HepG2 (cell line): ENCODE measurements at regions not wholly inside any gene's neighbourhood (a gene's known extent, or its start where the extent isn't known, plus 50 kb on each side); places are given as distances from the start of the nearest gene placed in this dataset.

Experiments used
- ATAC-seq: fragments of 200-7000 bp; cut with Tn5 transposase; 3 replicates; pipeline ENCODE4 v1.9.1; 2020; ENCODE audit warnings: mild to moderate bottlenecking, moderate library complexity
- BruUV-seq: library from RNA; stranded (reverse); fragments of 400-500 nt; replicated peaks from 2 replicates; lab custom pipeline; 2021; lab: Mats Ljungman, UMichigan
- CTCF ChIA-PET: fragments of 300-600 bp; formaldehyde crosslinking; extraction: SDS; loops from one replicate; lab custom pipeline; 2021; ENCODE audit warnings: low total read pairs, inconsistent platforms, low intra/inter-chr PET ratio; lab: Yijun Ruan, JAX
- POLR2A ChIA-PET: fragments of 350-600 bp; sonication (Branson Sonifier 250); formaldehyde crosslinking; loops from one replicate; lab custom pipeline; 2020; ENCODE audit warnings: antibody characterized with exemption, inconsistent platforms; lab: Yijun Ruan, JAX
- DNase-seq: peaks from one replicate; pipeline ENCODE4 v3.0.0-alpha.2; 2015; ENCODE audit warnings: low spot score
- FAIRE-seq: peaks from 3 replicates; lab custom pipeline; 2011; peaks lifted over from hg19 to GRCh38; lab: Jason Lieb, UNC
- H2AFZ ChIP-seq: one replicate; pipeline ENCODE4 v1.6.1; 2011; ENCODE audit warnings: low read length, inconsistent platforms
- H3K27ac ChIP-seq: fragments of 300-600 bp; 3 replicates; pipeline ENCODE4 v1.8.0; 2011; ENCODE audit warnings: mixed run types, mild to moderate bottlenecking, mixed read lengths, low read length, inconsistent platforms; ENCODE audit not compliant: insufficient read depth; ENCODE audit errors: extremely low read length
- H3K27me3 ChIP-seq, 2 experiments: fragments of 200-600 bp in 1 of 2; 2 replicates in 1 of 2; 3 replicates in 1 of 2; pipeline versions ENCODE4 v1.6.0 to v1.8.0; 2011; ENCODE audit warnings: low read length in 2 of 2, mild to moderate bottlenecking in 2 of 2, moderate library complexity in 2 of 2, inconsistent platforms in 1 of 2; ENCODE audit not compliant: insufficient read depth in 2 of 2, control insufficient read depth in 1 of 2
- H3K36me3 ChIP-seq, 2 experiments: fragments of 200-600 bp in 1 of 2; replicated peaks in 1 of 2; 2 replicates in 1 of 2; 3 replicates in 1 of 2; pipeline versions ENCODE4 v1.5.1 to v1.8.0; 2011; ENCODE audit warnings: low read length in 2 of 2, inconsistent platforms in 1 of 2; ENCODE audit not compliant: insufficient read depth in 2 of 2, control insufficient read depth in 1 of 2
- H3K4me1 ChIP-seq: 2 replicates; pipeline ENCODE4 v1.5.1; 2012; ENCODE audit warnings: low read length, inconsistent platforms; ENCODE audit not compliant: insufficient read depth
- H3K4me2 ChIP-seq: 2 replicates; pipeline ENCODE4 v1.6.0; 2011; ENCODE audit warnings: low read depth, low read length, inconsistent platforms
- H3K4me3 ChIP-seq, 3 experiments: fragments of 200-600 bp in 1 of 3; sonication (generic), shearing (Covaris generic) in 1 of 3; replicated peaks in 1 of 3; 2 replicates each; pipeline ENCODE4 v1.5.1; 2011 to 2016; ENCODE audit warnings: low read length in 3 of 3, inconsistent platforms in 2 of 3, low read depth in 2 of 3, mild to moderate bottlenecking in 2 of 3, control low read depth in 1 of 3, mixed read lengths in 1 of 3; ENCODE audit not compliant: insufficient read depth in 1 of 3
- H3K79me2 ChIP-seq: one replicate; pipeline ENCODE4 v1.6.1; 2011; ENCODE audit warnings: low read length, inconsistent platforms; ENCODE audit not compliant: insufficient read depth
- H3K9ac ChIP-seq: 2 replicates; pipeline ENCODE4 v1.6.0; 2011; ENCODE audit warnings: mild to moderate bottlenecking, low read depth, low read length, inconsistent platforms; ENCODE audit not compliant: insufficient read depth
- H3K9me3 ChIP-seq: 2 replicates; pipeline ENCODE4 v1.5.1; 2012; ENCODE audit warnings: mild to moderate bottlenecking, low read length
- H4K20me1 ChIP-seq: 2 replicates; pipeline ENCODE4 v1.6.0; 2011; ENCODE audit warnings: inconsistent platforms, mild to moderate bottlenecking, low read length, moderate library complexity; ENCODE audit not compliant: insufficient read depth
- ARNTL ChIP-seq: sonication (generic); formaldehyde crosslinking; IDR thresholded peaks from 2 replicates; pipeline ENCODE4 v1.4.0; 2020; ENCODE audit warnings: mild to moderate bottlenecking, missing genetic modification reagents
- CEBPG ChIP-seq: IDR thresholded peaks from 2 replicates; pipeline ENCODE4 v1.6.1; 2016
- EEA1 ChIP-seq: sonication (generic); formaldehyde crosslinking; IDR thresholded peaks from 2 replicates; pipeline ENCODE4 v1.5.1; 2020; ENCODE audit warnings: mild to moderate bottlenecking, missing genetic modification reagents, borderline replicate concordance
- RERE ChIP-seq: IDR thresholded peaks from 2 replicates; pipeline ENCODE4 v1.6.1; 2016; ENCODE audit warnings: low read depth, missing genetic modification reagents, missing compliant biosample characterization
- SMYD3 ChIP-seq: sonication (generic); formaldehyde crosslinking; IDR thresholded peaks from 2 replicates; pipeline ENCODE4 v1.8.1; 2023; ENCODE audit warnings: mild to moderate bottlenecking, missing genetic modification reagents
- TCF7L2 ChIP-seq: IDR thresholded peaks from 2 replicates; pipeline ENCODE4 v1.6.1; 2011; ENCODE audit warnings: mild to moderate bottlenecking, low read depth, low read length, moderate library complexity
- WIZ ChIP-seq: sonication (generic); formaldehyde crosslinking; IDR thresholded peaks from 2 replicates; pipeline ENCODE4 v1.5.1; 2020; ENCODE audit warnings: mild to moderate bottlenecking, missing genetic modification reagents
- ZBTB3 ChIP-seq: sonication (generic); formaldehyde crosslinking; IDR thresholded peaks from 2 replicates; pipeline ENCODE4 v1.4.0; 2020; ENCODE audit warnings: low read depth, mild to moderate bottlenecking, moderate library complexity, missing genetic modification reagents, borderline replicate concordance
- ZC3H13 ChIP-seq: sonication (generic); formaldehyde crosslinking; IDR thresholded peaks from 2 replicates; pipeline ENCODE4 v1.8.1; 2023; ENCODE audit warnings: mild to moderate bottlenecking, missing genetic modification reagents, moderate library complexity
- ZMYM2 ChIP-seq: sonication (generic); formaldehyde crosslinking; IDR thresholded peaks from 2 replicates; pipeline ENCODE4 v1.8.0; 2022; ENCODE audit warnings: mild to moderate bottlenecking, missing genetic modification reagents
- ZNF33B ChIP-seq: sonication (generic); formaldehyde crosslinking; IDR thresholded peaks from 2 replicates; pipeline ENCODE4 v1.5.1; 2020; ENCODE audit warnings: mild to moderate bottlenecking, missing genetic modification reagents
- ZNF772 ChIP-seq: sonication (generic); formaldehyde crosslinking; IDR thresholded peaks from 2 replicates; pipeline ENCODE4 v1.5.0; 2020; ENCODE audit warnings: mild to moderate bottlenecking, missing genetic modification reagents
- WGBS: methylation state at CpG from one replicate; pipeline ENCODE4 v1.1.6; 2017; ENCODE audit warnings: low lambda C conversion rate; 5-methylcytosine and 5-hydroxymethylcytosine counted together
- in situ Hi-C: cut with HindIII; loops from 2 replicates; pipeline ENCODE4 v1.10.0; 2017; ENCODE audit warnings: low pct_unique_long_range_greater_than_20kb; ENCODE audit not compliant: extremely low pct_ligation_motif_present
- intact Hi-C: fragments of 100-400 bp; cut with micrococcal nuclease; formaldehyde crosslinking; loops from one replicate; pipeline ENCODE4 v1.10.0; 2022; ENCODE audit not compliant: unreplicated experiment

- no peak for TF ChIP-seq RERE (CRISPR knock-in tag)
- no peak for TF ChIP-seq CEBPG (CRISPR knock-in tag)
- TF ChIP-seq ZNF33B: no peak
- no peak for TF ChIP-seq ARNTL
- TF ChIP-seq SMYD3 (CRISPR knock-in tag): no peak
- no peak for TF ChIP-seq EEA1 (CRISPR knock-in tag)
- TF ChIP-seq ZMYM2 (CRISPR knock-in tag): no peak
- TF ChIP-seq WIZ (CRISPR knock-in tag): no peak
- TF ChIP-seq ZC3H13: no peak
- TF ChIP-seq ZNF772: no peak
Observed at GRCh38 chr14:45972416-45972815, 679.2 kb downstream of the RPL10L start (continued).

- FAIRE-seq: no peak
- no TSS peak for BruUV-seq
- Histone ChIP-seq H3K36me3 (no peaks in the 10 kb centered on the region), H3K4me2 (no peak overlapping the region), H3K79me2 (no peaks in the 10 kb centered on the region), H2AFZ (no peak overlapping the region), H3K27me3 (no peaks in the 10 kb centered on the region), H3K9ac (no peak overlapping the region), H3K4me3 (no peak overlapping the region), H4K20me1 (no peaks in the 10 kb centered on the region), H3K4me1 (no peaks in the 10 kb centered on the region), H3K27ac (no peak overlapping the region), H3K9me3 (peaks cover 69% of the 10 kb centered on the region)
- CTCF ChIA-PET: no interaction called here
- in situ Hi-C loops (no loop called here), intact Hi-C loops (no loop called here)
- no peak for DNase-seq
- POLR2A ChIA-PET: no interaction called here
- WGBS: 5% methylated on average over 1 of the region's 1 CpG
- no peak for ATAC-seq
- TF ChIP-seq ZBTB3 (CRISPR knock-in tag): no peak
- no peak for TF ChIP-seq TCF7L2
Observed at GRCh38 chr14:45970621-45971020, 681.0 kb downstream of the RPL10L start.
